Mammary epithelial cell (primary cell): ENCODE measurements at regions not wholly inside any gene's neighbourhood (a gene's known extent, or its start where the extent isn't known, plus 50 kb on each side); places are given as distances from the start of the nearest gene placed in this dataset.

ENCODE experiments used
- EZH2 ChIP-seq: IDR thresholded peaks from 2 replicates; pipeline ENCODE4 v1.6.1; 2012; ENCODE audit warnings: low read length, inconsistent platforms, borderline replicate concordance
- TF ChIP-seq, protein P1 (sequence below), 2 donors: IDR thresholded peaks in 1 of 2; conservative IDR thresholded peaks in 1 of 2; 2 replicates each; pipeline ENCODE4 v1.5.1; 2011 to 2012; ENCODE audit warnings: inconsistent platforms in 2 of 2, low read length in 2 of 2, mild to moderate bottlenecking in 2 of 2, control low read depth in 1 of 2, low read depth in 1 of 2; ENCODE audit not compliant: insufficient read depth in 1 of 2; ENCODE audit errors: extremely low read depth in 1 of 2

DNA sequence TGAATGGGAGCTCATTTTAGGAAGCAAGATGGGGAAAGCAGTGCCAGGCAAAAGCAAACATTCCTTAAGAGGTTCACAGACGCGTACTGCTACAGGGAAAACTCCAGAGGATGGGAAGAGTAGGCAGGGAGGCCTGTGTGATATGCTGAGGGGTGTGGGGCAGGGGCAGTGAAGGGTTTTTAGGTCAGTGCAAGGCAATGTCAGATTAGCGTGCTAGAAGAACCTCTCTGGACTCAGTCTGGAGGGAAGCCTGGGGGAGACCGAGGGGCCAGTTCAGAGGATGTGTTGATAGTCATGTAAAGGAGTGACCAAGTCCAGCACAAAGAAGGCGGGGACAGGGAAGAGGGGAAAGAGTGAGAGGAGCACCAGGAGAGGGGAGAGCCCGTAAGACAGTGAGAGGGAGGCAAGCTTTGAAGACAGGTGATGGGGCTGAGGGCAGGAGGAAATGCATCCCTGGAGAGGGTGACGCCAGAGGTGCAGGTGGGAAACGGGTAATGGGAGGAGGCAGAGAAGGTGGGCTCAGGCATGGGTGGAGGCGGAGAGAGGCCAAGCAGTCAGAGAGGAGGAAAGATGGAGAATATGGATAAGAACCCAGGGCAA is 134.5 kb downstream of the MTX3 start:
- TF ChIP-seq, protein P1, sequence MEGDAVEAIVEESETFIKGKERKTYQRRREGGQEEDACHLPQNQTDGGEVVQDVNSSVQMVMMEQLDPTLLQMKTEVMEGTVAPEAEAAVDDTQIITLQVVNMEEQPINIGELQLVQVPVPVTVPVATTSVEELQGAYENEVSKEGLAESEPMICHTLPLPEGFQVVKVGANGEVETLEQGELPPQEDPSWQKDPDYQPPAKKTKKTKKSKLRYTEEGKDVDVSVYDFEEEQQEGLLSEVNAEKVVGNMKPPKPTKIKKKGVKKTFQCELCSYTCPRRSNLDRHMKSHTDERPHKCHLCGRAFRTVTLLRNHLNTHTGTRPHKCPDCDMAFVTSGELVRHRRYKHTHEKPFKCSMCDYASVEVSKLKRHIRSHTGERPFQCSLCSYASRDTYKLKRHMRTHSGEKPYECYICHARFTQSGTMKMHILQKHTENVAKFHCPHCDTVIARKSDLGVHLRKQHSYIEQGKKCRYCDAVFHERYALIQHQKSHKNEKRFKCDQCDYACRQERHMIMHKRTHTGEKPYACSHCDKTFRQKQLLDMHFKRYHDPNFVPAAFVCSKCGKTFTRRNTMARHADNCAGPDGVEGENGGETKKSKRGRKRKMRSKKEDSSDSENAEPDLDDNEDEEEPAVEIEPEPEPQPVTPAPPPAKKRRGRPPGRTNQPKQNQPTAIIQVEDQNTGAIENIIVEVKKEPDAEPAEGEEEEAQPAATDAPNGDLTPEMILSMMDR (conservative IDR thresholded peaks at IDR 0.05 in 1 of 2, IDR thresholded peaks at IDR 0.05 in 1 of 2; ENCODE audit: extremely low read depth in 1 of 2, insufficient read depth in 1 of 2, low read depth in 1 of 2, low read length in 2 of 2): no peak
- no peak for TF ChIP-seq EZH2
